ENCODE measurements at regions not wholly inside any gene's neighbourhood (a gene's known extent, or its start where the extent isn't known, plus 50 kb on each side); places are given as distances from the start of the nearest gene placed in this dataset.
"Not testable (repeated sequence)": the region's sequence is repeated elsewhere in the genome, so short reads cannot be mapped to it uniquely, and the experiment has no call there.

GRCh38 chr15:22141106-22141505, 60.8 kb downstream of the OR4M2 start:
- TF ChIP-seq CTCF, POLR2A (IDR thresholded peaks at IDR 0.05): not testable (repeated sequence)
